HCT116 (cell line): ENCODE measurements at regions not wholly inside any gene's neighbourhood (a gene's known extent, or its start where the extent isn't known, plus 50 kb on each side); places are given as distances from the start of the nearest gene placed in this dataset.

Source experiments
- ATAC-seq: fragments of 200-7000 bp; cut with Tn5 transposase; 2 replicates; pipeline ENCODE4 v1.9.1; 2020; ENCODE audit warnings: mild to moderate bottlenecking, moderate library complexity
- BruUV-seq: library from RNA; stranded (reverse); fragments of 400-500 nt; replicated peaks from 2 replicates; lab custom pipeline; 2021; lab: Mats Ljungman, UMichigan
- CTCF ChIA-PET: fragments of 300-600 bp; sonication (Branson Sonifier 250); formaldehyde crosslinking; loops from one replicate; lab custom pipeline; 2021; ENCODE audit warnings: antibody characterized with exemption; lab: Charles Lee
- POLR2A ChIA-PET: fragments of 300-600, 350-600 bp; sonication (Branson Sonifier 250); formaldehyde crosslinking; loops from one replicate; lab custom pipeline; 2021; ENCODE audit warnings: antibody characterized with exemption; lab: Charles Lee
- RAD21 ChIA-PET, 2 experiments: fragments of 300-600 bp; sonication (Branson Sonifier 250); formaldehyde crosslinking; loops; one replicate each; lab custom pipeline; 2023; ENCODE audit warnings: low total read pairs in 2 of 2; ENCODE audit not compliant: uncharacterized antibody in 2 of 2, unreplicated experiment in 2 of 2, low non-redundant PET in 1 of 2; lab: Charles Lee
- DNase-seq: peaks from one replicate; pipeline ENCODE4 v3.0.0-alpha.2; 2010; ENCODE audit warnings: low read depth, low spot score
- H2AFZ ChIP-seq: fragments of 200-600 bp; shearing (Covaris generic), sonication (generic); 2 replicates; pipeline ENCODE4 v1.6.1; 2017; ENCODE audit warnings: low read depth, mixed run types, mixed read lengths, antibody characterized with exemption, low read length; ENCODE audit not compliant: poor library complexity, severe bottlenecking
- H3K27ac ChIP-seq: 2 replicates; pipeline ENCODE4 v1.5.1; 2012; ENCODE audit warnings: low read depth, low read length
- H3K27me3 ChIP-seq: fragments of 200-600 bp; sonication (generic); 2 replicates; pipeline ENCODE4 v1.6.1; 2016; ENCODE audit warnings: mixed run types, low read length, mixed read lengths; ENCODE audit not compliant: insufficient read depth
- H3K36me3 ChIP-seq, 2 experiments: fragments of 200-500 bp in 1 of 2; fragments of 200-600 bp in 1 of 2; sonication (Bioruptor generic) in 1 of 2; sonication (generic) in 1 of 2; 2 replicates each; pipeline versions ENCODE4 v1.5.1 to v1.6.1; 2014 to 2016; ENCODE audit warnings: low read length in 2 of 2, inconsistent platforms in 1 of 2, mixed read lengths in 1 of 2, mixed run types in 1 of 2; ENCODE audit not compliant: insufficient read depth in 2 of 2, control insufficient read depth in 1 of 2
- H3K4me1 ChIP-seq, 2 experiments: fragments of 200-600 bp in 1 of 2; sonication (generic) in 1 of 2; 2 replicates each; pipeline versions ENCODE4 v1.5.1 to v1.6.1; 2012 to 2017; ENCODE audit warnings: low read length in 2 of 2, inconsistent platforms in 1 of 2, mild to moderate bottlenecking in 1 of 2, mixed read lengths in 1 of 2, mixed run types in 1 of 2, moderate library complexity in 1 of 2; ENCODE audit not compliant: insufficient read depth in 2 of 2, control insufficient read depth in 1 of 2
- H3K4me2 ChIP-seq: fragments of 200-600 bp; sonication (generic); 2 replicates; pipeline ENCODE4 v1.6.1; 2017; ENCODE audit warnings: mixed run types, low read length, mixed read lengths
- H3K4me3 ChIP-seq, 2 experiments: fragments of 200-600 bp in 1 of 2; sonication (generic) in 1 of 2; replicated peaks in 1 of 2; 2 replicates each; pipeline ENCODE4 v1.5.1; 2011 to 2016; ENCODE audit warnings: low read length in 2 of 2, control low read depth in 1 of 2, low read depth in 1 of 2, mild to moderate bottlenecking in 1 of 2, mixed read lengths in 1 of 2, mixed run types in 1 of 2
- H3K79me2 ChIP-seq: fragments of 200-600 bp; sonication (generic); 2 replicates; pipeline ENCODE4 v1.6.1; 2017; ENCODE audit warnings: mild to moderate bottlenecking, mixed run types, low read length, moderate library complexity, mixed read lengths; ENCODE audit not compliant: insufficient read depth
- H3K9ac ChIP-seq: fragments of 200-600 bp; sonication (generic); 2 replicates; pipeline ENCODE4 v1.6.1; 2016; ENCODE audit warnings: low read length, mixed read lengths
- H3K9me2 ChIP-seq: fragments of 200-600 bp; sonication (generic), shearing (Covaris generic); 2 replicates; pipeline ENCODE4 v1.6.1; 2017; ENCODE audit warnings: mixed run types, mild to moderate bottlenecking, moderate library complexity; ENCODE audit not compliant: insufficient read depth
- H3K9me3 ChIP-seq, 2 experiments: fragments of 200-500 bp in 1 of 2; fragments of 200-600 bp in 1 of 2; sonication (Bioruptor generic) in 1 of 2; sonication (generic) in 1 of 2; 2 replicates each; pipeline ENCODE4 v1.6.1; 2014 to 2017; ENCODE audit warnings: low read length in 2 of 2, mixed read lengths in 2 of 2, inconsistent platforms in 1 of 2, low read depth in 1 of 2, mild to moderate bottlenecking in 1 of 2, mixed run types in 1 of 2, moderate library complexity in 1 of 2; ENCODE audit not compliant: control insufficient read depth in 1 of 2, insufficient read depth in 1 of 2
- H4K20me1 ChIP-seq: fragments of 200-600 bp; sonication (generic), shearing (Covaris generic); 2 replicates; pipeline ENCODE4 v1.6.1; 2017; ENCODE audit warnings: mixed run types, mild to moderate bottlenecking, moderate library complexity; ENCODE audit not compliant: insufficient read depth
- ATF3 ChIP-seq: IDR thresholded peaks from 2 replicates; pipeline ENCODE4 v1.6.1; 2012
- CEBPB ChIP-seq: IDR thresholded peaks from 2 replicates; pipeline ENCODE4 v1.6.1; 2012; ENCODE audit warnings: low read depth
- CTCF ChIP-seq, 3 experiments: fragments of 200-600 bp in 1 of 3; sonication (generic) in 1 of 3; IDR thresholded peaks in 2 of 3; conservative IDR thresholded peaks in 1 of 3; 2 replicates each; pipeline ENCODE4 v1.5.1; 2012 to 2017; ENCODE audit warnings: low read depth in 2 of 3, low read length in 2 of 3, antibody characterized with exemption in 1 of 3, borderline replicate concordance in 1 of 3, control low read depth in 1 of 3, mild to moderate bottlenecking in 1 of 3, mixed read lengths in 1 of 3, mixed run types in 1 of 3, moderate library complexity in 1 of 3; ENCODE audit not compliant: insufficient read depth in 1 of 3
- FOSL1 ChIP-seq: IDR thresholded peaks from 2 replicates; pipeline ENCODE4 v1.6.1; 2012; ENCODE audit warnings: low read depth
- MAX ChIP-seq: IDR thresholded peaks from 2 replicates; pipeline ENCODE4 v1.6.1; 2012
- POLR2A ChIP-seq: IDR thresholded peaks from 2 replicates; pipeline ENCODE4 v1.7.0; 2011; ENCODE audit warnings: borderline replicate concordance; ENCODE audit not compliant: insufficient read depth, insufficient read length; ENCODE audit errors: extremely low read depth
- RAD21 ChIP-seq: IDR thresholded peaks from 2 replicates; pipeline ENCODE4 v1.6.1; 2012; ENCODE audit warnings: low read depth, mild to moderate bottlenecking
- TCF7L2 ChIP-seq: IDR thresholded peaks from 2 replicates; pipeline ENCODE4 v1.7.0; 2011; ENCODE audit warnings: borderline replicate concordance, inconsistent platforms; ENCODE audit not compliant: insufficient read depth, insufficient read length; ENCODE audit errors: extremely low read depth
- ZBTB33 ChIP-seq: IDR thresholded peaks from 2 replicates; pipeline ENCODE4 v1.6.1; 2011; ENCODE audit warnings: mild to moderate bottlenecking, low read length, moderate library complexity; ENCODE audit not compliant: insufficient replicate concordance; ENCODE audit errors: extremely low read depth
- ZFX ChIP-seq: fragments of 450-650 bp; IDR thresholded peaks from 2 replicates; pipeline ENCODE4 v1.6.1; 2017
- intact Hi-C: fragments of 100-400 bp; cut with micrococcal nuclease; formaldehyde crosslinking; loops from 2 replicates; pipeline ENCODE4 v1.10.0; 2022

- RAD21 ChIA-PET = no interaction called here
- Histone ChIP-seq H3K27me3 (no peaks in the 10 kb centered on the region), H2AFZ (no peak overlapping the region), H3K9me2 (no peaks in the 10 kb centered on the region), H3K9ac (no peak overlapping the region), H3K27ac (no peak overlapping the region), H3K4me1 (no peaks in the 10 kb centered on the region), H3K4me2 (no peak overlapping the region), H3K4me3 (no peak overlapping the region), H3K36me3 (no peaks in the 10 kb centered on the region), H3K9me3 (peaks cover 16 to 24% of the 10 kb centered on the region in 2 experiments; a peak in 2 of 4 replicates), H4K20me1 (no peaks in the 10 kb centered on the region), H3K79me2 (no peaks in the 10 kb centered on the region)
- peak; percentile 65; the same call in 1 of the 2 replicates for ATAC-seq
- intact Hi-C loops = loop anchor here (2.0 kb wide), 1 partner anchor 224 kb away; no protein-coding TSS in a partner anchor
- CTCF ChIA-PET = no interaction called here
- POLR2A ChIA-PET = no interaction called here
- no peak for DNase-seq
- BruUV-seq = no TSS peak
- peak in 2 of 3 experiments; percentile 81 to 86; a peak in 4 of 6 replicates for TF ChIP-seq CTCF (IDR thresholded peaks at IDR 0.05 in 2 of 3, conservative IDR thresholded peaks at IDR 0.05 in 1 of 3; ENCODE audit: borderline replicate concordance in 1 of 3, insufficient read depth in 1 of 3, low read depth in 2 of 3, low read length in 2 of 3)
- no peak for TF ChIP-seq ZBTB33
- no peak for TF ChIP-seq POLR2A
- no peak for TF ChIP-seq TCF7L2
- TF ChIP-seq FOSL1 = no peak
- TF ChIP-seq ZFX = no peak
- no peak for TF ChIP-seq ATF3
- TF ChIP-seq CEBPB = no peak
- no peak for TF ChIP-seq MAX
- peak; percentile 48 for TF ChIP-seq RAD21
Observed at GRCh38 chr10:105950410-105950809, 1214.1 kb downstream of the SORCS1 start.
